ENCODE measurements at regions not wholly inside any gene's neighbourhood (a gene's known extent, or its start where the extent isn't known, plus 50 kb on each side); places are given as distances from the start of the nearest gene placed in this dataset.
"Not testable (repeated sequence)": the region's sequence is repeated elsewhere in the genome, so short reads cannot be mapped to it uniquely, and the experiment has no call there.

DNA sequence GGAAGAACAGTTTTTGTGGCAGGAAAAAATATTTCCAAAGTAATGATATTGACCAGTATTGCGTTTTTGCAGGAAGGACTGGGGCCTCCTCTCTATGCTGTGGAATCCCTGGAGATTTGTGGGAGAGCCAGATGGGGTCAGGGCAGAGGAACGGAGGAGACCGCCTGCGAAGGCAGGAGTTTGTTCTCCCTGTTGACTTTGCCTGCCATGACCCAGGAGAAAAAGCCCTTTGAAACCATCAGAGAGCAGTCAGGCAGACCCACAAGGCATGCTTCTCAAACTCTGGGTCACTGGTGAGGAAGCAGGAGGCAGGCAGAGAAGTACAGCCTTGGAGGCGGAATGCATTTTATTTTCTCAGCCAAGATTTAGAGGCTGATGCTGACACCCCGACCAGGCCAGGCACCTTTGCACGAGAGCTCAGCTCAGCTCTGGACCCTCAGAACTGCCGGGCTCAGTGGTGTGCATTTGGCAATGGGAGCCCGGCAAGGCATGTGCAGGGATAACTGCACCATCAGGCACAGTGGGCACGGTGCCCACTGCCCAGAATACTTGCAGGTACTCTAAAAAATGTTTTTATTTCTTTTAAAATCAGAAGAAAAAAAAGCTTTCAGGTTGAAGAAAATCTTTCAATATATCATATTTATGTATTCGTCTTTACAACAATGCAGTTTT is 410.4 kb downstream of the RPS24 start:
- Mint-ChIP-seq H3K27me3 (peaks cover 52% of the 10 kb centered on the region), H3K27ac (ENCODE audit: low read depth) (no peak overlapping the region), H3K36me3 (ENCODE audit: insufficient read depth) (peaks cover 2% of the 10 kb centered on the region), H3K4me3 (no peak overlapping the region), H3K9me3 (no peaks in the 10 kb centered on the region), H3K4me1 (no peaks in the 10 kb centered on the region)
- DNase-seq (ENCODE audit: low spot score in 2 of 2) = no peak
- ATAC-seq (replicated peaks; ENCODE audit: extremely low read depth, poor library complexity, severe bottlenecking) = no peak

- peaks cover 47% of the 10 kb centered on the region for H3K27me3 Mint-ChIP-seq
- not testable (repeated sequence) for DNase-seq (ENCODE audit: low spot score in 2 of 2)
Observed at GRCh38 chr10:78444741-78445140, 411.1 kb downstream of the RPS24 start.

GRCh38 chr10:78445308-78445707 is 411.6 kb downstream of the RPS24 start:
- Mint-ChIP-seq H3K4me3 (no peak overlapping the region), H3K27me3 (peaks cover 47% of the 10 kb centered on the region), H3K36me3 (ENCODE audit: insufficient read depth) (peaks cover 2% of the 10 kb centered on the region), H3K9me3 (no peaks in the 10 kb centered on the region), H3K4me1 (no peaks in the 10 kb centered on the region), H3K27ac (ENCODE audit: low read depth) (no peak overlapping the region)
- DNase-seq (ENCODE audit: low spot score in 2 of 2) (no peak), ATAC-seq (replicated peaks; ENCODE audit: extremely low read depth, poor library complexity, severe bottlenecking) (no peak)

More at GRCh38 chr10:78444741-78445140, 411.1 kb downstream of the RPS24 start:
- not testable (repeated sequence) for H3K4me1 Mint-ChIP-seq; H3K36me3 Mint-ChIP-seq (ENCODE audit: insufficient read depth); H3K9me3 Mint-ChIP-seq; ATAC-seq (replicated peaks; ENCODE audit: extremely low read depth, poor library complexity, severe bottlenecking); H3K27ac Mint-ChIP-seq (ENCODE audit: low read depth); H3K4me3 Mint-ChIP-seq

- H3K4me3 Mint-ChIP-seq = no peak overlapping the region
- DNase-seq (ENCODE audit: low spot score in 2 of 2) (no peak), ATAC-seq (replicated peaks; ENCODE audit: extremely low read depth, poor library complexity, severe bottlenecking) (no peak)
- H3K27me3 Mint-ChIP-seq = peaks cover 62% of the 10 kb centered on the region
- H3K27ac Mint-ChIP-seq (ENCODE audit: low read depth) = no peak overlapping the region
- no peaks in the 10 kb centered on the region for H3K4me1 Mint-ChIP-seq
- peaks cover 2% of the 10 kb centered on the region for H3K36me3 Mint-ChIP-seq (ENCODE audit: insufficient read depth)
- H3K9me3 Mint-ChIP-seq = no peaks in the 10 kb centered on the region
Observed at GRCh38 chr10:78448470-78448869, 414.8 kb downstream of the RPS24 start.

- ATAC-seq (replicated peaks; ENCODE audit: extremely low read depth, poor library complexity, severe bottlenecking) = no peak
- no peak overlapping the region for H3K27ac Mint-ChIP-seq (ENCODE audit: low read depth)
- no peak overlapping the region for H3K4me3 Mint-ChIP-seq
- no peaks in the 10 kb centered on the region for H3K9me3 Mint-ChIP-seq
- peaks cover 2% of the 10 kb centered on the region for H3K36me3 Mint-ChIP-seq (ENCODE audit: insufficient read depth)
- DNase-seq (ENCODE audit: low spot score in 2 of 2) = no peak
- no peaks in the 10 kb centered on the region for H3K4me1 Mint-ChIP-seq
- peaks cover 62% of the 10 kb centered on the region for H3K27me3 Mint-ChIP-seq
Observed at GRCh38 chr10:78448994-78449418, 415.3 kb downstream of the RPS24 start.

GRCh38 chr10:78449554-78449953 is 415.9 kb downstream of the RPS24 start:
- DNase-seq (ENCODE audit: low spot score in 2 of 2) = no peak
- no peak overlapping the region for H3K27ac Mint-ChIP-seq (ENCODE audit: low read depth)
- H3K36me3 Mint-ChIP-seq (ENCODE audit: insufficient read depth) = peaks cover 2% of the 10 kb centered on the region
- ATAC-seq (replicated peaks; ENCODE audit: extremely low read depth, poor library complexity, severe bottlenecking) = no peak
- H3K27me3 Mint-ChIP-seq = peaks cover 67% of the 10 kb centered on the region
- no peaks in the 10 kb centered on the region for H3K4me1 Mint-ChIP-seq
- no peaks in the 10 kb centered on the region for H3K9me3 Mint-ChIP-seq
- no peak overlapping the region for H3K4me3 Mint-ChIP-seq

- Mint-ChIP-seq H3K4me3 (no peak overlapping the region), H3K36me3 (ENCODE audit: insufficient read depth) (peaks cover 1% of the 10 kb centered on the region), H3K27me3 (peaks cover 67% of the 10 kb centered on the region), H3K9me3 (no peaks in the 10 kb centered on the region), H3K27ac (ENCODE audit: low read depth) (no peak overlapping the region), H3K4me1 (no peaks in the 10 kb centered on the region)
- ATAC-seq (replicated peaks; ENCODE audit: extremely low read depth, poor library complexity, severe bottlenecking) (no peak), DNase-seq (ENCODE audit: low spot score in 2 of 2) (no peak)
Observed at GRCh38 chr10:78450239-78450638, 416.6 kb downstream of the RPS24 start.

- peaks cover 67% of the 10 kb centered on the region for H3K27me3 Mint-ChIP-seq
- H3K9me3 Mint-ChIP-seq = no peaks in the 10 kb centered on the region
- H3K36me3 Mint-ChIP-seq (ENCODE audit: insufficient read depth) = no peaks in the 10 kb centered on the region
- no peak overlapping the region for H3K4me3 Mint-ChIP-seq
- ATAC-seq (replicated peaks; ENCODE audit: extremely low read depth, poor library complexity, severe bottlenecking) (no peak), DNase-seq (ENCODE audit: low spot score in 2 of 2) (no peak)
- no peak overlapping the region for H3K27ac Mint-ChIP-seq (ENCODE audit: low read depth)
- no peaks in the 10 kb centered on the region for H3K4me1 Mint-ChIP-seq
Observed at GRCh38 chr10:78450807-78451485, 417.3 kb downstream of the RPS24 start.

DNA sequence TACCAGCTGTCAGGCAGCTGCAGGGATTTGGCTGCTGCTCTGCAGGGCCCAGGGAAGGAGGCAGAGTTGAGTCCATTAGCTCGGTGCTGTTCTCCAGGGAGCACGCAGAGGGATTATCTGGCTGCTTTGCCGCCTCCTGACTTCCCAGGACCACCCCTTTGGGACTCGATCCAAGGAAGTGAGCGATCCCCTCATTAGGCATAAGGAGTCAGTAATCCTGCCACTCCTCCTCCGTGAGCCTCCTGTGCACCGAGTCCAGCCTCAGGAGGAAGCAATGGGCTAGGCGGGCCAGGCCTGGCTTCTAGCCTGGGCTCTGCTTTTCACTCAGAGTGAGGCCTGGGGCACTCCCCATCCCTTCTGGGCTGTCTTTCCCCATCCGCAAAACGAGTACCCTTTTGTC is 417.9 kb downstream of the RPS24 start:
- Mint-ChIP-seq H3K27me3 (peaks cover 69% of the 10 kb centered on the region), H3K4me3 (no peak overlapping the region), H3K9me3 (no peaks in the 10 kb centered on the region), H3K36me3 (ENCODE audit: insufficient read depth) (no peaks in the 10 kb centered on the region), H3K27ac (ENCODE audit: low read depth) (no peak overlapping the region), H3K4me1 (no peaks in the 10 kb centered on the region)
- ATAC-seq (replicated peaks; ENCODE audit: extremely low read depth, poor library complexity, severe bottlenecking) = no peak
- no peak for DNase-seq (ENCODE audit: low spot score in 2 of 2)

DNA sequence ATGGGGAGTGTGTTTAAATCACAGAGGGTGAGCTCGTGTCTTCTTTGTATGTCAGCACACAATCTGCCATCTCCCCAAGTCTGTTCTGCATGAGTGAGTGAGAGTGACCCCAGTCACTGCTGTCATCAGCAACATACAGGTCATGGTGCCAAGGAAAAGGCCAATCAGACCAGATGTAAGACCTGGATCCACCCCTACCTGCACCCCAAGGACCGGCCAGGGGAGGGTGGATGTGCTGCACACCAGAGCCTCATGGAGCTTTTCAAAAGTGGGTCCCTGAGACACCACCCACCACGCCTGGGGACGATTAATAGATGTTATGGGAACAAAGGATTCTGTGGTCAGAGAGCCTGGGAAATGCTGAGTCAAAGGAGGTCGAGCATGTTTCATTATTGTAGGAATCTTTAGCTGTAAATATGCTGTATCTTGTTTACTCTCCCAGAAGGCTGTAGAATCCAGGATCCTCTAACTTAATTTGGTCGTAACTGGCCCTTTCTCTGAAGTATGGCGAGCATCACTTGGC is 420.5 kb downstream of the RPS24 start:
- ATAC-seq (replicated peaks; ENCODE audit: extremely low read depth, poor library complexity, severe bottlenecking) (no peak), DNase-seq (ENCODE audit: low spot score in 2 of 2) (no peak)
- no peak overlapping the region for H3K27ac Mint-ChIP-seq (ENCODE audit: low read depth)
- peaks cover 49% of the 10 kb centered on the region for H3K27me3 Mint-ChIP-seq
- no peak overlapping the region for H3K4me3 Mint-ChIP-seq
- H3K9me3 Mint-ChIP-seq = no peaks in the 10 kb centered on the region
- H3K4me1 Mint-ChIP-seq = no peaks in the 10 kb centered on the region
- no peaks in the 10 kb centered on the region for H3K36me3 Mint-ChIP-seq (ENCODE audit: insufficient read depth)

DNA sequence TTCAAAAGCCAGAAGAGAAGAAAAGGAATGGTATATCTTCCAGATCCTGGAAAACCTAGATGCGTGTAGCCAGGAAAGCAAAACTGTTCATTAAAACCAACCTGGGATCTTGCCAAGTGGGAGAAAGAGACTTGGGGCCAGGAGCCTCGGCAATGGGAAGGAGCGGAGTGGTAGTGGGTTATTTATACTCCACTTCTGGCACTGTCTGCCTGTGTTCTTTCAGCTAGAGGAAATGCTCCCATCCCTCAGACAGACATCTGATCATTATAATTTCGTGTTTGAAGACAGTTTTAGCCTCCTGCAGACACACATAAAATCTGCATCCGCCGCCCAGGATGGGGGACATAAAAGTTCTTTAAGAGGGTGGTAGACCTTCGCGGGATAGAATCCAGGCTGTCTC is 421.6 kb downstream of the RPS24 start:
- Mint-ChIP-seq H3K4me3 (no peak overlapping the region), H3K4me1 (no peaks in the 10 kb centered on the region), H3K9me3 (no peaks in the 10 kb centered on the region), H3K36me3 (ENCODE audit: insufficient read depth) (no peaks in the 10 kb centered on the region), H3K27ac (ENCODE audit: low read depth) (no peak overlapping the region), H3K27me3 (peaks cover 49% of the 10 kb centered on the region)
- no peak for DNase-seq (ENCODE audit: low spot score in 2 of 2)
- ATAC-seq (replicated peaks; ENCODE audit: extremely low read depth, poor library complexity, severe bottlenecking) = no peak

DNA sequence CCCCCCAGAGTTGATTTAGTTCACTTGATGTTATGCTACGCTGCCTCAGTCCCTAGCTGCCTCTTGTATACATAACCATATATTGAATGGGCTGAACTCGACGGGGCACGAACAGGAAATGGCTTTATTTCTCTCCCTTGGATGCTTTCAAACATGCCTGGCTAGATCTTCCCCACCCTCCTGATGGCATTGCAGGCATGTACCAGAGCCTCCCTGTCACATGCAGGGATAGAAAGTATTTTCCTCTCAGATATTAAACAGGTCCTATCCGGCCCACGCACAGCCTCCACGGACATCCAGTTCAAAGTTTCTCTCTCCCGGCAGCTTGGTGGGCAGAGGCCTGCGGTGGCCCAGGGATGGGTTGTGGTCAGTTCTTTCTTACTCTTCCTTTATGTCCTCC is 422.1 kb downstream of the RPS24 start:
- ATAC-seq (replicated peaks; ENCODE audit: extremely low read depth, poor library complexity, severe bottlenecking) (no peak), DNase-seq (ENCODE audit: low spot score in 2 of 2) (no peak)
- Mint-ChIP-seq H3K36me3 (ENCODE audit: insufficient read depth) (no peaks in the 10 kb centered on the region), H3K9me3 (no peaks in the 10 kb centered on the region), H3K27me3 (peaks cover 49% of the 10 kb centered on the region), H3K27ac (ENCODE audit: low read depth) (no peak overlapping the region), H3K4me1 (no peaks in the 10 kb centered on the region), H3K4me3 (no peak overlapping the region)

All from central memory CD8-positive, alpha-beta T cell (primary cell).